ENCODE measurements at regions not wholly inside any gene's neighbourhood (a gene's known extent, or its start where the extent isn't known, plus 50 kb on each side); places are given as distances from the start of the nearest gene placed in this dataset.

DNA sequence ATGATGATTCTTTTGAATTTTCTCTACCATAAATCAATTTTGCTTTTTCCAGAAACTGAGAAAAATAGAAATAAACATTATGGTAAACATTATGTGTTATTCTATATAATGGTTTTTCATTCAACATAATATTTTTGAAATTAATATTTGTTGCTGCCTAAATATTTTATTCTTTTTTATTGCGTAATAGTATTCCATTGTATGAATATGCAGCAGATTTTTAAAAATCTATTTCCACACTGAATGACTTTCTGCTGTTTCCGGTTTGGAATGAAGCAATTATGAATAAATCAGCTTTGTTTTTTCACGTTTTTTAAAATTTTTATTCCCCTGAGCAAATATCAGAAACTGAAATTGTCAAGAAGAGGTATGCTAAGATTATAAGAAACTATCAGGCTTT is 335.2 kb upstream of the KCND2 start:
- no peak for TF ChIP-seq ZC3H10 (CRISPR knock-in tag; IDR thresholded peaks at IDR 0.05)
- ATAC-seq = no peak

GRCh38 chr7:119943942-119944600 is 328.9 kb upstream of the KCND2 start:
- TF ChIP-seq PPARA (CRISPR knock-in tag; IDR thresholded peaks at IDR 0.05; ENCODE audit: borderline replicate concordance) (no peak), ZNF565 (CRISPR knock-in tag; conservative IDR thresholded peaks at IDR 0.05; ENCODE audit: low read depth) (no peak), ZFP30 (CRISPR knock-in tag; IDR thresholded peaks at IDR 0.05) (no peak), BACH2 (CRISPR knock-in tag; IDR thresholded peaks at IDR 0.05; ENCODE audit: borderline replicate concordance) (no peak), CSRNP3 (CRISPR knock-in tag; IDR thresholded peaks at IDR 0.05) (no peak), PATZ1 (CRISPR knock-in tag; IDR thresholded peaks at IDR 0.05; ENCODE audit: borderline replicate concordance) (no peak), ISL1 (CRISPR knock-in tag; IDR thresholded peaks at IDR 0.05) (no peak), TOX (CRISPR knock-in tag; IDR thresholded peaks at IDR 0.05; ENCODE audit: borderline replicate concordance) (no peak), SNAI2 (CRISPR knock-in tag; IDR thresholded peaks at IDR 0.05) (no peak), TSHZ2 (CRISPR knock-in tag; IDR thresholded peaks at IDR 0.05) (no peak), GLIS3 (CRISPR knock-in tag; IDR thresholded peaks at IDR 0.05) (no peak), CSDC2 (CRISPR knock-in tag; IDR thresholded peaks at IDR 0.05) (no peak)
- TF ChIP-seq, protein P1, sequence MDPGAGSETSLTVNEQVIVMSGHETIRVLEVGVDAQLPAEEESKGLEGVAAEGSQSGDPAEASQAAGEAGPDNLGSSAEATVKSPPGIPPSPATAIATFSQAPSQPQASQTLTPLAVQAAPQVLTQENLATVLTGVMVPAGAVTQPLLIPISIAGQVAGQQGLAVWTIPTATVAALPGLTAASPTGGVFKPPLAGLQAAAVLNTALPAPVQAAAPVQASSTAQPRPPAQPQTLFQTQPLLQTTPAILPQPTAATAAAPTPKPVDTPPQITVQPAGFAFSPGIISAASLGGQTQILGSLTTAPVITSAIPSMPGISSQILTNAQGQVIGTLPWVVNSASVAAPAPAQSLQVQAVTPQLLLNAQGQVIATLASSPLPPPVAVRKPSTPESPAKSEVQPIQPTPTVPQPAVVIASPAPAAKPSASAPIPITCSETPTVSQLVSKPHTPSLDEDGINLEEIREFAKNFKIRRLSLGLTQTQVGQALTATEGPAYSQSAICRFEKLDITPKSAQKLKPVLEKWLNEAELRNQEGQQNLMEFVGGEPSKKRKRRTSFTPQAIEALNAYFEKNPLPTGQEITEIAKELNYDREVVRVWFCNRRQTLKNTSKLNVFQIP (CRISPR knock-in tag; IDR thresholded peaks at IDR 0.05; ENCODE audit: borderline replicate concordance, low read depth) = no peak
- TF ChIP-seq, protein P2, sequence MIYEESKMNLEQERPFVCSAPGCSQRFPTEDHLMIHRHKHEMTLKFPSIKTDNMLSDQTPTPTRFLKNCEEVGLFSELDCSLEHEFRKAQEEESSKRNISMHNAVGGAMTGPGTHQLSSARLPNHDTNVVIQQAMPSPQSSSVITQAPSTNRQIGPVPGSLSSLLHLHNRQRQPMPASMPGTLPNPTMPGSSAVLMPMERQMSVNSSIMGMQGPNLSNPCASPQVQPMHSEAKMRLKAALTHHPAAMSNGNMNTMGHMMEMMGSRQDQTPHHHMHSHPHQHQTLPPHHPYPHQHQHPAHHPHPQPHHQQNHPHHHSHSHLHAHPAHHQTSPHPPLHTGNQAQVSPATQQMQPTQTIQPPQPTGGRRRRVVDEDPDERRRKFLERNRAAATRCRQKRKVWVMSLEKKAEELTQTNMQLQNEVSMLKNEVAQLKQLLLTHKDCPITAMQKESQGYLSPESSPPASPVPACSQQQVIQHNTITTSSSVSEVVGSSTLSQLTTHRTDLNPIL (CRISPR knock-in tag; IDR thresholded peaks at IDR 0.05; ENCODE audit: low read depth) = no peak
- 0 out of 3 replicates have a peak, but pooled peaks have one; percentile 24 for ATAC-seq

DNA sequence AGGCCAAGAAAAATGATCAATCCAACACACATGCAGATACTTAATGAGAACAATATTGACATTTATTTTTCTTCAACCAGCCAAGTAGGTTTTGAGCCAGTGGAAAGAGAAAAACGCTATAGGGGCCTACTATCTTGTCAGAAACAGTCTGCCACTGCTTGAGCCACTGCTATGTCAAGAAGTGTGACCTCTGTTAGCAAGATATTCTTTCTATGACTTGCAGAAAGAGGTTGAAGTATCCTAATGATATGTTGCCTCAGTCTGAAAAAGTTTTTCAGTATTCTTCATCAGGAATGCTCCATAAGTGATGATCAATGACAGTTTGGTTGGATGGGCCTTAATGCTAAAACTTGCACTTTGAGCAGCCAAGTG is 328.4 kb upstream of the KCND2 start:
- no peak for TF ChIP-seq RARB (CRISPR knock-in tag; IDR thresholded peaks at IDR 0.05)
- TF ChIP-seq ZC3H10 (CRISPR knock-in tag; IDR thresholded peaks at IDR 0.05) = no peak
- no peak for TF ChIP-seq ZFP30 (CRISPR knock-in tag; IDR thresholded peaks at IDR 0.05)
- no peak for TF ChIP-seq ZFP3 (CRISPR knock-in tag; IDR thresholded peaks at IDR 0.05)
- TF ChIP-seq, protein P2 (CRISPR knock-in tag; IDR thresholded peaks at IDR 0.05; ENCODE audit: low read depth) = no peak
- TF ChIP-seq ARNTL (CRISPR knock-in tag; IDR thresholded peaks at IDR 0.05; ENCODE audit: borderline replicate concordance, low read depth) = no peak
- no peak for TF ChIP-seq TSHZ2 (CRISPR knock-in tag; IDR thresholded peaks at IDR 0.05)
- no peak for TF ChIP-seq ZNF8 (CRISPR knock-in tag; IDR thresholded peaks at IDR 0.05)
- TF ChIP-seq BACH2 (CRISPR knock-in tag; IDR thresholded peaks at IDR 0.05; ENCODE audit: borderline replicate concordance) = no peak
- TF ChIP-seq GLIS3 (CRISPR knock-in tag; IDR thresholded peaks at IDR 0.05) = no peak
- TF ChIP-seq ZNF70 (CRISPR knock-in tag; IDR thresholded peaks at IDR 0.05) = no peak
- TF ChIP-seq ISL1 (CRISPR knock-in tag; IDR thresholded peaks at IDR 0.05) = no peak
- TF ChIP-seq CSRNP3 (CRISPR knock-in tag; IDR thresholded peaks at IDR 0.05) = no peak
- TF ChIP-seq TCF4 (CRISPR knock-in tag; IDR thresholded peaks at IDR 0.05; ENCODE audit: borderline replicate concordance) = no peak
- no peak for ATAC-seq

Measured in SK-N-SH treated with all-trans-retinoic acid at 6 μM for 48 hours (cell line).